ENCODE measurements at regions not wholly inside any gene's neighbourhood (a gene's known extent, or its start where the extent isn't known, plus 50 kb on each side); places are given as distances from the start of the nearest gene placed in this dataset.
"Not testable (repeated sequence)": the region's sequence is repeated elsewhere in the genome, so short reads cannot be mapped to it uniquely, and the experiment has no call there.

GRCh38 chr14:106248321-106249192 is 722.2 kb downstream of the TMEM121 start:
- Histone ChIP-seq H3K4me3 (no peak overlapping the region), H3K27ac (ENCODE audit: low read depth in 1 of 2, low read length in 1 of 2) (no peak overlapping the region), H3K9ac (ENCODE audit: insufficient read depth in 1 of 2, low read length in 2 of 2) (no peak overlapping the region), H3K9me3 (ENCODE audit: control insufficient read depth in 4 of 4, insufficient read depth in 3 of 4, low read length in 3 of 4) (peaks cover 0 to 6% (median 1%) of the 10 kb centered on the region in 4 donors), H3K36me3 (ENCODE audit: control insufficient read depth in 4 of 4, insufficient read depth in 4 of 4, low read length in 4 of 4) (no peaks in the 10 kb centered on the region), H3K4me1 (ENCODE audit: control insufficient read depth in 5 of 5, insufficient read depth in 5 of 5, low read length in 5 of 5) (no peaks in the 10 kb centered on the region), H3K27me3 (ENCODE audit: control insufficient read depth in 3 of 3, insufficient read depth in 3 of 3, low read length in 2 of 3) (no peaks in the 10 kb centered on the region)
- ATAC-seq (ENCODE audit: insufficient read depth, low FRiP score) (no peak), DNase-seq (no peak)
- 27 to 34% methylated on average over 6 of the region's 6 CpGs for WGBS, 2 donors
- no peak for TF ChIP-seq CTCF (IDR thresholded peaks at IDR 0.05; ENCODE audit: control extremely low read depth, extremely low read depth)

GRCh38 chr14:106253995-106254394 is 727.6 kb downstream of the TMEM121 start:
- H3K9ac ChIP-seq (ENCODE audit: insufficient read depth in 1 of 2, low read length in 2 of 2); H3K4me3 ChIP-seq; H3K27ac ChIP-seq (ENCODE audit: low read depth in 1 of 2, low read length in 1 of 2); H3K9me3 ChIP-seq (ENCODE audit: control insufficient read depth in 4 of 4, insufficient read depth in 3 of 4, low read length in 3 of 4); DNase-seq; H3K27me3 ChIP-seq (ENCODE audit: control insufficient read depth in 3 of 3, insufficient read depth in 3 of 3, low read length in 2 of 3); ATAC-seq (ENCODE audit: insufficient read depth, low FRiP score); H3K36me3 ChIP-seq (ENCODE audit: control insufficient read depth in 4 of 4, insufficient read depth in 4 of 4, low read length in 4 of 4); H3K4me1 ChIP-seq (ENCODE audit: control insufficient read depth in 5 of 5, insufficient read depth in 5 of 5, low read length in 5 of 5): not testable (repeated sequence)
- 52 to 57% methylated on average over 5 of the region's 5 CpGs for WGBS, 2 donors

GRCh38 chr14:106257569-106257994 is 731.2 kb downstream of the TMEM121 start:
- not testable (repeated sequence) for H3K36me3 ChIP-seq (ENCODE audit: control insufficient read depth in 4 of 4, insufficient read depth in 4 of 4, low read length in 4 of 4); H3K27me3 ChIP-seq (ENCODE audit: control insufficient read depth in 3 of 3, insufficient read depth in 3 of 3, low read length in 2 of 3); H3K9me3 ChIP-seq (ENCODE audit: control insufficient read depth in 4 of 4, insufficient read depth in 3 of 4, low read length in 3 of 4); H3K4me1 ChIP-seq (ENCODE audit: control insufficient read depth in 5 of 5, insufficient read depth in 5 of 5, low read length in 5 of 5); DNase-seq; ATAC-seq (ENCODE audit: insufficient read depth, low FRiP score); H3K27ac ChIP-seq (ENCODE audit: low read depth in 1 of 2, low read length in 1 of 2); H3K9ac ChIP-seq (ENCODE audit: insufficient read depth in 1 of 2, low read length in 2 of 2); H3K4me3 ChIP-seq
- 32 to 34% methylated on average over 16 of the region's 16 CpGs for WGBS, 2 donors
- TF ChIP-seq CTCF (IDR thresholded peaks at IDR 0.05; ENCODE audit: control extremely low read depth, extremely low read depth): peak; percentile 5

DNA sequence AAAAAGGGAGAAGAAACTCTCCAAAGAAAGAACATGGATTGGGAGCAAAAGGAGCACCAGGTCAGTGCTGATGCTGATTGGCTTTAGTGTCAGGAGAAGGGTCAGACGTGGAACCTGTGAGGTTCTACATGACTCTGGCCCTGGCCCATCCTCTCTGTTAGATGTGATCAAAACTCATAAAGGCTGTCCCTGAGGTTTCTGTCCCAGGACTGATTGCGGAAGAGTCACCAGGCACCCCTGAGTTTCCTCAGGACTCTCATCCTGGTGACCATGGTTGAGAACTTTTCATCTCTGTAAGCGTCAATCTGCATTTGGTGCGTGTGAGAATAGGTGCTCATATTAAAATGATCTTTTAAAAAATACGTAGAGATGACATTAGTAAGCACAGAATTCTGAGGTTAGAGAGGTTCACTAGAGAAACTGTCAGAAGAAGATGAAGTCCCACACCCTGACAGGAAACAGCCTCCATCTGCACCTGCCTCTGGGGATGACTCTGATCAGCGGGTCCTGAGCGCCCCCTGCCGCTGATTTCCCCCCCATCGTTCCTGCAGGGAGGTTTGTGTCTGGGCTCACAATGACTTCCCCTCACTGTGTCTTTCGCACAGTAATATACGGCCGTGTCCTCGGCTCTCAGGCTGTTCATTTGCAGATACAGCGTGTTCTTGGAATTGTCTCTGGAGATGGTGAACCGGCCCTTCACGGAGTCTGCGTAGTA is 741.8 kb downstream of the TMEM121 start:
- WGBS, 2 donors: 34 to 37% methylated on average over 17 of the region's 17 CpGs
- no peak overlapping the region for H3K27ac ChIP-seq (ENCODE audit: low read depth in 1 of 2, low read length in 1 of 2)
- no peaks in the 10 kb centered on the region for H3K4me1 ChIP-seq (ENCODE audit: control insufficient read depth in 5 of 5, insufficient read depth in 5 of 5, low read length in 5 of 5)
- H3K9me3 ChIP-seq (ENCODE audit: control insufficient read depth in 4 of 4, insufficient read depth in 3 of 4, low read length in 3 of 4): peaks cover 0 to 21% (median 3%) of the 10 kb centered on the region in 4 donors
- no peak overlapping the region for H3K4me3 ChIP-seq
- no peak overlapping the region for H3K9ac ChIP-seq (ENCODE audit: insufficient read depth in 1 of 2, low read length in 2 of 2)
- ATAC-seq (ENCODE audit: insufficient read depth, low FRiP score): no peak
- DNase-seq: no peak
- no peaks in the 10 kb centered on the region for H3K36me3 ChIP-seq (ENCODE audit: control insufficient read depth in 4 of 4, insufficient read depth in 4 of 4, low read length in 4 of 4)
- H3K27me3 ChIP-seq (ENCODE audit: control insufficient read depth in 3 of 3, insufficient read depth in 3 of 3, low read length in 2 of 3): peaks cover 0 to 7% (median 0%) of the 10 kb centered on the region in 3 donors
- TF ChIP-seq CTCF (IDR thresholded peaks at IDR 0.05; ENCODE audit: control extremely low read depth, extremely low read depth): no peak
